NOMO-1 (cell line): ENCODE measurements at regions not wholly inside any gene's neighbourhood (a gene's known extent, or its start where the extent isn't known, plus 50 kb on each side); places are given as distances from the start of the nearest gene placed in this dataset.

ENCODE experiments used
- DNase-seq, 2 experiments: peaks; one replicate each; lab custom pipeline; 2025; ENCODE audit not compliant: unreplicated experiment in 2 of 2; lab: John Stamatoyannopoulos, UW

GRCh38 chr11:115737875-115738274 lies 233.7 kb upstream of the CADM1 start:
- DNase-seq, result no peak

DNA sequence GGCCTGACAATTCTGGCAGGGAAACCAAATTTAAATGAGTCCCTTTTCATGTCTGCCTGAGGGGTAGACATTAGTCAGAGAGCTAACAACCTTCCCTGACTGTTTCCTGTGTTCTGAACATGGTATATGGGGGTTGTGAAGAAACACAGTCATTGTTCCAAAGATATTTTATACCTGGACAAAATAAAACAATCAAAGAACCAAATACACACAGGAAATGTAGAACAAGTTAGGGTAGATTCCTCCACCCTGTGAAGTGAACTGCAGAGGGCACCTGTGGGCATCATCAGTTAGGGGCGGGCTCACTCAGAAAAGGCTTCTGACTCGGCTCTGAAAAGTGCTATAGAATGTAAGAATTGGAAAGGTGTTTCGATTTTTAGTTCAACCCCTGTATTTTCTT lies 231.9 kb upstream of the CADM1 start:
- no peak for DNase-seq

GRCh38 chr11:115724666-115725065 lies 220.5 kb upstream of the CADM1 start:
- no peak for DNase-seq

DNA sequence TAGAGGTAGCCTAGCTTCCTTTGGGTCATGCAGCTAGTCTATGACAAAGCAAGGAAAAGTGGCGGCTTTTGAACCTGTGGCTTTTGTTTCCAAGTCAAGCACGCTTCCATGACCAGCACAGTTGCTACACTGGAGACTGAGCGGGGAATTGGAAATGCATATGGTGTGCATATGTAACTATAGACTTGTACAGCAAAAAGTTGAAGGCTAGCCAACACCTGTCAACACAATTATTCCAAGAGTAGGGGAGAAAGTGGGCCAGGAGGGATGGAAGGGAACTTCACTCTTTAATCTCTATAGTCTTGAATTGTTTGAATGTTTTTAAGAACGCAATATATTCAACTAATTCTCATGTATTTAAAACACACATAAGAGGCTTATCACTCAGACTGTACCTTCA lies 218.5 kb upstream of the CADM1 start:
- no peak for DNase-seq

DNA sequence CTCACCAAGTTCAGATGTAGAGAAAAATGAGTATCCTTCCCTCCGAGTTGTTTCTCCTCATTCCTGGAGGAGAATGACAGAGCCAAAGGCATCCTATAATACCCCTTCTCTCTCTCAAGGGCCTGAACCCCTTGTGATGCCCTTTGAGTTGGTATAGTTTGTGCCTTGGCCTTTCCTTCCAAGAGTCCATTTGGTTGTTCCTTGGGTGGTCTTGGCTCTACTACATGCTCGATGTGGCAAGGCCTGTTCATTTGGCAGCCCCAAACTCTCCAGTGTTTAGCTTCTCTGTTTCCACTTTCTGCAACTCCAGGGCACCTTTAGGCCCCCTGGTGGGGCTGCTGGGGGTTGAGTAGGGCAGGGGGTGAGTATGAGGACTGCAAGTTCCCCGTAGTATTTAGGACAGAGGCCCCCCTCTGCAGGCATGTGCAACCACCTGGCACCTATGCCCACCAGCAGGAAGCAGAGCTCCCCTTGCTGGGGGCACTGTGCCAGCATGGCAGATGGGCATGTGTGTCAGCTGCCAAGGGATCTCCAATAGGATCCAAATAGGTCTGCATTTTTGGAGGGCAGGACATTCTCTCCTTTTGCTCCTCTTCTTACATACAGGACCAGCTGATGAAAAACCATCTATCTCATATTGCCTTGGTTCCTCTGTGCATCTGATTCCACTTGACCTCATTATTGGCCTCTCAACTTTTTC lies 217.2 kb upstream of the CADM1 start:
- no peak for DNase-seq

- DNase-seq, result no peak
These were observed 216.5 kb upstream of the CADM1 start for GRCh38 chr11:115720602-115721245.

DNA sequence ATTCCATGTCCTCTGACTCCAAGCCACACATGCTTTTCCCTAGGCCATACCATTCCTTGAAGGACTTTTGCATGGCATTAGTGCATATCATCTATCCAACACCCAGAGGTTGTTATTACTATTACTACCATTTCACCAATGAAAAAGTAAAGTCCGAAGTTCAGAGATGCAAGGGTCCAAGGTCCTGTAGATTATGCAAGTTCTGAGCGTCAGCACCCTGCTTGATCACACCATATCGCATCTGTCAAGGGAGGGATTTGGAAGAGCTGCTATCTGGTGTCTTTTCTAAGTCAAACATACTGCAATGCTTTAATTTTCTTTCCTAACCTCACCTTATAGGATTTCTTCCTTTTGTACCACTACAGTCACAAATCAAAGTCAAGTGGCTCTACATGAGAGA lies 214.7 kb upstream of the CADM1 start:
- no peak for DNase-seq

DNA sequence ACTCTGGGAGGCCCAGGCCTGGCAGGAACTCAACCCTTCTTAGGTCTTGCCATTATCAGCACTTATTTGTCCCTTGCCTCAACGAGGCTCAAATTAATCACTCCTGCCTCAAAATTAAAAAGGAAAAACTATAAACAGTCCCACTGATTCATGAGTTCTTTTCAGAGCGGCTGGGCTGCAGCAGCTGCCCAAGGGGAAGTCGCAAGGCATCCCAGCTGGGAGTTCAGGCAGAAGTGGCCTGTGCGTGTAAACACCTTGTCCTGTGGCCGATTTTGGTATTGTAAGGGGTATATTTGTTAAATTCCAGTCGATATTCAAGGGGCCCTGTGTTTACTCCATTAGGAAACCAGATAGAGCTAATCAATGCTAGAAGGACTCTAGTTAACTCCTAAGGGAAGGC lies 213.9 kb upstream of the CADM1 start:
- DNase-seq, result no peak

DNA sequence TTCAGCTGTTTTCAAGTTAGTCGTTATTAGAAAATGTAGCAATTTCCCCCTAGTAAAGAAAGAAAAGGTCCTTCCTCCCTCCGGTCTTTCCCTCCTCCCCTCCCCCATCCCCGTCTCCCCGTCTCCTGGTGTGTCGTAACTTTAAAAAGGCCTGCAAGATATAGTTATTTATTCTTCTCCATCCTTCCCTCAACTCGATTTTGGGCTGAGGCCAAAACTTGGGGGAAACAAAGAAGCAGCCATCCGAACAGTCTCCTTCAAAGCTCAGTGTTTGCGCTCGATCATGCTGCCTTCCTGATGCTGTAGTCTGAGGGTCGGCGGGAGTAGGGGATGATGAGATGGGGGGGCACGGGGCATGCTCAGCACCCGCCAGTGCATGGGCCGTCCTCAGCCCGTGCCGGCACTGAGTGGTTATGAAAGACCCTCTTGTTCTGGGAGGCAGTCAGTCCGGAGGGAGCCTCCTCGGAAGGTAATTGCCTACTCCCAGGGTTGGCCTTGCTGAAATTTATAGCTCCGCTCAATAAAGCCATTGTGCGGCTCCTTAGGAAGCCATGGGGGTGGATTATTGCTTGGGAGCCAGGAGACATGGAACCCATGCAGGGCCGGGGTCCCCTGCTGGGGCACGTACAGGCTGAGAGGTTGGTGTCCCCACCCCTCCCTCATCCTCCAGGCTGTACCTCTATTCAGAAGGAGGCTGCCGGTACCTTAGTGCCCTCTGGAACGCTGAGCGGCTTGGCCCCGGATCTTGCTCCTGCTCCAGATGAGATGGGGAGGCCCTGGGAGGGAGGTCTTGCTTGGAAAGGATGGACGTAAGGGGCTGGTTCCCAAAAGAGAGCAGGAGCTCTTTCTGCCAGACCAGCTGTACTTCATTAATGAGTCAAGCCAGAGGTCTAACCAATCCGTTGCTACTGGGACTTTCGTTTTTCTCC lies 212.7 kb upstream of the CADM1 start:
- DNase-seq, result peak in 1 of 2 experiments; percentile 11

DNA sequence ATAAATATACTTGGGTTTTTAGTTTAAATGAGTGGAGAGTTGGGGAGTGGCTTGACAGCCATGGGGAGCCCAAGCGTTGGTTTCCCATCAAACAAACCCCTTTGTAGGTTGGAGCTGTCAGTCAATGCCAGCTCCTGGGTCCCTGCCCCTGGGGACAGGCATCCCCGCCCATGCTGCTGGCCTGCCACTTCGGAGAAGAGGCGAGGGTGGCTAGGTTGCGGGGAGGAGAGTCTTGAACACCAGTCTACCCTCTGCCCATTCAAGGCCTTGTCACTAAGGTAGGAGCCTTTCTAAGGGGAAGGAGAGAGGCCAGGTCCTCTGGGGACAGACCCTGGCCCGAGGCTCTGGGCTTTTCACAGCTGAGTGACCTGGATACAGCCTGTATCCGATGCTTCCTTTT lies 211.9 kb upstream of the CADM1 start:
- no peak for DNase-seq

- DNase-seq, result no peak
These were observed 211.1 kb upstream of the CADM1 start for GRCh38 chr11:115715251-115715770.

DNA sequence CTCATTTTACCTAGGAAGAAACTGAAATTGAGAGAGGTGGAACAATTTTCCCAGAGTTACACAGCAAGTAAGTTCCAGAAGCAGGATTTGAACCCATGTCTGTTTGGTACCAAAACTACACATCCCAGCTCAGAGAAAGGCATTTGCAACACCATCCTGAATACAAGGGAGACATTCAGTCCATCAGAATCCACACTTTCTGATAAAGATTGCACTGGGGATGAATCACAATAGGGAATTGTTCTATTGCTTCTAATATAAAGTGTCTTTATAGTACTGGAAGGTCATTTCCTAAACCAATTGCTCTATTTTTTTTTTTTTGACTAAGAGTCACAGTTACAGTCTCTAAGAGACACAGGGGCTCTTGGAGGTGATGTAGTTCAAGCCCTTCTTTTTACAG lies 208.1 kb upstream of the CADM1 start:
- DNase-seq, result no peak

DNA sequence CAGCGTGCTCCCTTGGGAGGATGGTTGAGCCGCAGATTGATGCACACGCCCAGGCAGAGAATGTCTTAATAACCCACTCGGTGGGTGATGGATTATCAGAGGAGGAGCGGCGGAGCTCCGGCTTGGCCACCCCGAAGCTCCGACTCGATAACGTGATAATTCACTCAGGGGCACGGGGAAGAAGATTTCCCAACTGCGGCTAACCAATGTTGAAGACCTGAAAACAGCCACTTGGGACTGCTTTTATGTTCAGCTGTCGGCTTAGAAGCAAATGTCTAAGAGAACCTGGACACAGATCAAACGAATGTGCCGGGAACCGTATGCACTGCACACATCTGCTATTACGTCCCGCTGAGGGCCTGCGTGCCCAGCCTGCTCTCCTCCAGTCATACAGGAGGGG lies 206.8 kb upstream of the CADM1 start:
- DNase-seq, result no peak

- no peak for DNase-seq
These were observed 206.2 kb upstream of the CADM1 start for GRCh38 chr11:115710426-115710825.

GRCh38 chr11:115709297-115709696 lies 205.1 kb upstream of the CADM1 start:
- DNase-seq, result peak; percentile 86 to 97

DNA sequence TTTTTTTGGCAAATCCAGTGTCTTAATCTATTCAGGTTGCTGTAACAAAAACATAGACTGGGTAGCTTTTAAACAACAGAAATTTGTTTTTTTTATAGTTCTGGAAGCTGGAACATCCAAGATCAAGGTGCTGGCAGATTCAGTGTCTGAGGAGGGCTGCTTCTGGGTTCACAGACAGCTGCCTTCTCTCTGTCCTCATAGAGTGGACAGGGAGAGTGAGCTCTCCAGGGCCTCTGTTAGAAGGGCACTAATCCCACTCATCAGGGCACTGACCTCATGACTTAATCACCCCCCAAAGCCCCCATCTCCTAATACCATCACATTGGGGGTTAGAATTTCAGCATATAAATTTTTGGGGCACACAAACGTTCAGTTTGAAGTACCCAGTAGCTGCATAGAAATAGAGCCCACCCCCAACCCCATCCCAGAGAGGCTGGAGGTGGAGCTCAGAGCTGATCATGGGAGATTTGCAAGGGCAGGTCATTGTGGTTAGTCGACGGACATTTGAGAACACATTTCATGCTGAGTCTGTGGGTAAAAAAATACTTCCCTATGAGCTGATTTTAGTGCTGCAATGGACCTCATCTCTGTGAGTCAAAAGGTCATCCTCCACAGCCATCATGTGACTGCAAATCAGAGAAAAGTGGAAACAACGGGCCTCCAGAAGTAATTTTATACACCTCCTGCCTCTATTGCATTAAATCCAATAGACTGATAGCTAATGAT lies 203.1 kb upstream of the CADM1 start:
- DNase-seq, result peak; percentile 59 to 90

GRCh38 chr11:115706626-115707135 lies 202.5 kb upstream of the CADM1 start:
- DNase-seq, result no peak

DNA sequence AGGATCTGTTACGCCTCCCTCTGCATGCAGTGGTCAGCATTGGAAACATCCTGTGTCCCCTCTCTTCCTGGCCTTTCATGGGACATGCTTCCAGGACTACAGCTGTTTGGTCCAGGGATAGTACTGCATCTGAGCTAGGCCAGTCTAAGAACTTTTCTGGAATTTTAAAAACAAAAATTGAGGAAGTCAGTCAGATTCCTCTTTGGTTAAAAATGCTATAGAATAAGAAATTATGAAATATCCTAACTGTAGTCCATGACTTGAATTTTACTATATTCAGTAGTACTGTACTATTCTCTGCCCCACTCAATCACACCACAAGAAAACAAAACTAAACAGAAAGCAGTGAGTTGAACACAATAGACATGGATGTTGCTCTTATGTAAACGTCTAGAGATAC lies 201.0 kb upstream of the CADM1 start:
- peak in 1 of 2 experiments; percentile 43 for DNase-seq

DNA sequence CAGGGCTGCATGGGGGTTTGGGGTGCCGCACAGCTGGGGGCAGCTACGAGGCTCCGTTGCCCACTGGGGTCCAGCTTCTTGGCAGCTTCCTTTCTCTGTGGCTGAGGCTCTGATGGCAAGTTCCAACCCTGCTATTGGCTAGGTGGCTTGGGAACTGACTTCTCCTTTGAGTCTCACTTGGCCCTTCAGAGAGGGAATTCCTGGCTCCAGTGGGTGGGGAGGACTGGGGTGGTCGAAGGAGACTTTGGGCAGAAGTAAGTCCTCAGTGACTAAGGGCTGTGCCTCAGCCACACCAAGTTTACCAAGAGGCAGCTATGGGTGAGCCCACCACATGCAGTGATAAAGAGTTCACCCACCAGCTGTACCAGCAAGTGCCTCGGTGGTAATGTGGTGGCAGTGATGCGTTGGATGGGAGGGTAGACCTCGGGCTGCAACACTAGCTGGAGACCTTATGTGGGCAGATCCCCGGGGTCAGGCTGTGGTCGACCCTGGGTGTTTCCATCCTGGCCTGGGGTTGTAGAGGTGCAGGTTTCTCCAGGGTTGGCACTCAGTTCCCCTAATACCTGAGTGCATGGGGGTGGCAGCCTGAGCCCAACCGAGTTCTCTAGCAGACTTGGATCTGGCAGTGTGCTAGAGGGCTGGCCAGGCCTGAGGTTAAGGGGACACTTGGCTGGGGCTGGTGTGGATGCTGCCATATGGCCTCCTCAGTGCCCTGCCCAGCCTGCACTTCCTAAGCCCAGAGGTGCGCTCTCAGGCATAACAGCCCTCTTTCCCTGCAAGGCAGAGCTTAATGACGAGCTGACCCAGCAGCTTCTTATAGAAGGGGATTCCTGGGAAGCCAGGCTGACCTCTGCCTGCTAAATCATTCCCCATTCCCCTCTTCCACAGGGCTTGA lies 197.0 kb upstream of the CADM1 start:
- DNase-seq, result no peak
